ENCODE measurements at regions not wholly inside any gene's neighbourhood (a gene's known extent, or its start where the extent isn't known, plus 50 kb on each side); places are given as distances from the start of the nearest gene placed in this dataset.

- no peaks in the 10 kb centered on the region for H3K4me1 ChIP-seq
- no peaks in the 10 kb centered on the region for H3K27me3 ChIP-seq
- no peak overlapping the region for H3K4me3 ChIP-seq
- H3K36me3 ChIP-seq, result no peaks in the 10 kb centered on the region
- DNase-seq, result no peak
- no peaks in the 10 kb centered on the region for H3K9me3 ChIP-seq (replicated peaks)
- H3K27ac ChIP-seq, result no peak overlapping the region
Observed at GRCh38 chr14:81819344-81819743, 285.7 kb upstream of the SEL1L start.

- H3K27ac ChIP-seq, result no peak overlapping the region
- DNase-seq, result no peak
- no peaks in the 10 kb centered on the region for H3K4me1 ChIP-seq
- H3K4me3 ChIP-seq, result no peak overlapping the region
- no peaks in the 10 kb centered on the region for H3K27me3 ChIP-seq
- no peaks in the 10 kb centered on the region for H3K36me3 ChIP-seq
- H3K9me3 ChIP-seq (replicated peaks), result no peaks in the 10 kb centered on the region
Observed at GRCh38 chr14:81819910-81820309, 286.3 kb upstream of the SEL1L start.

- Histone ChIP-seq H3K4me3 (no peak overlapping the region), H3K27ac (no peak overlapping the region), H3K9me3 (replicated peaks) (no peaks in the 10 kb centered on the region), H3K4me1 (no peaks in the 10 kb centered on the region), H3K36me3 (no peaks in the 10 kb centered on the region), H3K27me3 (no peaks in the 10 kb centered on the region)
- DNase-seq, result no peak
Observed at GRCh38 chr14:81826081-81826480, 292.4 kb upstream of the SEL1L start.

GRCh38 chr14:81829447-81829846 lies 295.8 kb upstream of the SEL1L start:
- H3K27me3 ChIP-seq, result no peaks in the 10 kb centered on the region
- no peaks in the 10 kb centered on the region for H3K4me1 ChIP-seq
- no peak overlapping the region for H3K4me3 ChIP-seq
- no peaks in the 10 kb centered on the region for H3K9me3 ChIP-seq (replicated peaks)
- H3K36me3 ChIP-seq, result no peaks in the 10 kb centered on the region
- H3K27ac ChIP-seq, result no peak overlapping the region
- no peak for DNase-seq

- Histone ChIP-seq H3K4me1 (no peaks in the 10 kb centered on the region), H3K9me3 (replicated peaks) (no peaks in the 10 kb centered on the region), H3K36me3 (no peaks in the 10 kb centered on the region), H3K27ac (no peak overlapping the region), H3K4me3 (no peak overlapping the region), H3K27me3 (no peaks in the 10 kb centered on the region)
- no peak for DNase-seq
Observed at GRCh38 chr14:81831128-81831820, 297.6 kb upstream of the SEL1L start.

GRCh38 chr14:81834308-81834707 lies 300.7 kb upstream of the SEL1L start:
- H3K4me3 ChIP-seq, result no peak overlapping the region
- no peak for DNase-seq
- no peaks in the 10 kb centered on the region for H3K4me1 ChIP-seq
- H3K9me3 ChIP-seq (replicated peaks), result no peaks in the 10 kb centered on the region
- no peaks in the 10 kb centered on the region for H3K27me3 ChIP-seq
- H3K36me3 ChIP-seq, result no peaks in the 10 kb centered on the region
- H3K27ac ChIP-seq, result no peak overlapping the region

DNA sequence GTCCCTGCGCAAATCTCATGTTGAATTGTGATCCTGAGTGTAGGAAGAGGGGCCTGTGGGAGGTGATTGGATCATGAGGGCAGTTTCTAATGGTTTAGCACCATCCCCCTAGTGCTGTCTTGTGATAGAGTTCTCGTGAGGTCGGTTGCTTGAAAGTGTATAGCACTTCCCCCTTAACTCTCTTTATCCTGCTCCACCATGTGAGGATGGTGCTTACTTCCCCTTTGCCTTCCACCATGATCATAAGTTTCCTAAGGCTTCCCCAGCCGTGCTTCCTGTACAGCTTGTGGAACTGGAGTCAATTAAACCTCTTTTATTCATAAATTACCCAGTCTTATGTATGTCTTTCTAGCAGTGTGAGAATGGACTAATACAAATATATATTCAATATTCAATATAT lies 303.7 kb upstream of the SEL1L start:
- Histone ChIP-seq H3K4me1 (no peaks in the 10 kb centered on the region), H3K27me3 (no peaks in the 10 kb centered on the region), H3K36me3 (no peaks in the 10 kb centered on the region), H3K27ac (no peak overlapping the region), H3K9me3 (replicated peaks) (no peaks in the 10 kb centered on the region), H3K4me3 (no peak overlapping the region)
- no peak for DNase-seq

DNA sequence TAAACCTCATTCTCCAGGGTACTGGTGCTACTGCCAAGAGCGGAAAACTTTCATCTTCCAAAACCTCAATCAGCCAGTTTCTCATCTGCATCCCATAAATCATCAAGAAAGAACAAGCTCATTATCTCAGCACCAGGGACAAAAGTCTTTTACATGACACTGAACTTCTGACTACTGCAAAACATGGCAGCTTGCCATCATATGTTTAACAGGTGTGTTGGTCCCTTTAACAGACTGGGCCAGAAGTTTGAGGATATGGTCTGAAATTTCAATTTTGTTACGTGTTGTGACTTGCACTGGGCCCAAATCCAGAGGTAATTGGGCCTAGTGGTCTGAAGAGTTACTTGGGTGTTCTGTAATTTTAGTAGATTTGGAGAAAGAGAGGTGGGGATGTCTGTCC lies 305.4 kb upstream of the SEL1L start:
- peak in 1 of 2 experiments; percentile 26 for DNase-seq
- Histone ChIP-seq H3K27me3 (no peaks in the 10 kb centered on the region), H3K27ac (no peak overlapping the region), H3K36me3 (no peaks in the 10 kb centered on the region), H3K4me3 (no peak overlapping the region), H3K4me1 (no peaks in the 10 kb centered on the region), H3K9me3 (replicated peaks) (no peaks in the 10 kb centered on the region)

DNA sequence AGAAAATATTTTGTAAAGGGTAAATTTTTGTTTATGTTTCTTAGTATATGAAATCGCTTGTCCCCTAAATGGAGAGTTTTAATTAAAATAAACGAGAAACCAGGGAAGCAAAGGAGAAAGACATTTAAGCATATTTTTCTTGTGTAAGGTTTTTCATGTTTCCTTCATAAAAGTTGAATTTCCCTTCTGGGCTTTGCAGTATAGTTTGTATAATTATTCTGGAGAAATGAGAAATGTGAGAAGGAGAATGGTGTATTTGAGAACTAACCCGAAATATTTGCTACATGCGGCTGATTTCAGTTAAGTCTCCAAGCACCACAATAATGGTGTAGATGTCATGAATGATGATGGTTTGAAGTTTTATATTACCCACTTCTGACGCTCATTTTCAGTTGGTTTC lies 307.7 kb upstream of the SEL1L start:
- no peaks in the 10 kb centered on the region for H3K27me3 ChIP-seq
- no peak overlapping the region for H3K27ac ChIP-seq
- no peak overlapping the region for H3K4me3 ChIP-seq
- no peaks in the 10 kb centered on the region for H3K9me3 ChIP-seq (replicated peaks)
- DNase-seq, result no peak
- no peaks in the 10 kb centered on the region for H3K36me3 ChIP-seq
- H3K4me1 ChIP-seq, result no peaks in the 10 kb centered on the region

- Histone ChIP-seq H3K4me1 (peaks cover 9% of the 10 kb centered on the region), H3K4me3 (no peak overlapping the region), H3K36me3 (no peaks in the 10 kb centered on the region), H3K27me3 (no peaks in the 10 kb centered on the region), H3K9me3 (replicated peaks) (no peaks in the 10 kb centered on the region), H3K27ac (peak overlapping the region; percentile 49)
- peak in 1 of 2 experiments; percentile 7 for DNase-seq
Observed at GRCh38 chr14:81849714-81850113, 316.1 kb upstream of the SEL1L start.

GRCh38 chr14:81855007-81855406 lies 321.4 kb upstream of the SEL1L start:
- H3K4me3 ChIP-seq, result no peak overlapping the region
- H3K27me3 ChIP-seq, result no peaks in the 10 kb centered on the region
- no peak for DNase-seq
- no peaks in the 10 kb centered on the region; the same call in 1 of the 2 replicates for H3K4me1 ChIP-seq
- no peaks in the 10 kb centered on the region for H3K36me3 ChIP-seq
- H3K9me3 ChIP-seq (replicated peaks), result no peaks in the 10 kb centered on the region
- H3K27ac ChIP-seq, result no peak overlapping the region

- Histone ChIP-seq H3K27me3 (no peaks in the 10 kb centered on the region), H3K27ac (no peak overlapping the region), H3K4me1 (no peaks in the 10 kb centered on the region), H3K36me3 (no peaks in the 10 kb centered on the region), H3K9me3 (replicated peaks) (no peaks in the 10 kb centered on the region), H3K4me3 (no peak overlapping the region)
- DNase-seq, result no peak
Observed at GRCh38 chr14:81859046-81859445, 325.4 kb upstream of the SEL1L start.

DNA sequence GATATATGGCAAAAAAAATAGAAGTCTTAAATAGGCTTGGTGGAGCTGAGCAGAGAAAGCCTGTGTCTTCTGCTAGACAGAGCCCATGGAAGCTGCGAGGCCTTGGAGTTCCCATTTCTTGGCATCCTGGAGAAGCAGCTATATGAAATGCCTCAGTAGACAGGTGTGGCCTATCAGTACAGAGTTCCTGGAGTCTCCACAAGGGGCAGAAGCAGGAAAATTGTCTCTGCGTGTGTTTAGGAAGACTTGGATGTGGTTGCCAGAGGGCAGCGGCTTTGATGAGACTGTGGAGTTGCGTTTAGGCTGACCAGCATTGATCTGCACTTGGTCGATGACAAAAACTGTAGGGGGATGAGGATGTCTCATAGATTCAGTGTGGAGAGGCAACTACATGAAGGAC lies 334.5 kb upstream of the SEL1L start:
- H3K4me1 ChIP-seq, result no peaks in the 10 kb centered on the region
- peak in 1 of 2 experiments; percentile 5 for DNase-seq
- no peak overlapping the region for H3K4me3 ChIP-seq
- H3K27ac ChIP-seq, result no peak overlapping the region
- no peaks in the 10 kb centered on the region for H3K27me3 ChIP-seq
- no peaks in the 10 kb centered on the region for H3K36me3 ChIP-seq
- H3K9me3 ChIP-seq (replicated peaks), result no peaks in the 10 kb centered on the region

- Histone ChIP-seq H3K27ac (no peak overlapping the region), H3K27me3 (no peaks in the 10 kb centered on the region)
- no peak for DNase-seq
Observed at GRCh38 chr14:81871706-81872105, 338.1 kb upstream of the SEL1L start.

DNA sequence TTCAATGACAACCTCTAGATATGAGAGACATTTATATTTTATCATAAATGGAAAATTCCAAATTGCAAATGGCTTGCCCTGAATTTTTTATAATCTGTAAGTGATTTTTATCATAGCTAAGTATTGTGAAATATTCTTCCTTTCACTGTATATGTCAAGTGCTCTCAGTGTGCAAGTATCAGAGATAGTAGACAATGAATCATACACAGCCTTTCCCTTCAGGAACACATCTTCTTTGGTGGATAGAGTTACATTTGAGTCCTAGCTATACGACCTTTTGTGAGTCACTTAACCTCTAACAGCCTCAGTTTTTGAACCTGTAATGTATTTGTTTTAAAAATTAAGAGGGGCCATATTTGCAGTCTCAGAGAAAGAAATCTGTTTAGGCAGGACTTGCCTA lies 350.7 kb upstream of the SEL1L start:
- Histone ChIP-seq H3K27me3 (no peaks in the 10 kb centered on the region), H3K9me3 (replicated peaks) (no peaks in the 10 kb centered on the region), H3K27ac (no peak overlapping the region), H3K4me3 (no peak overlapping the region), H3K4me1 (no peaks in the 10 kb centered on the region), H3K36me3 (no peaks in the 10 kb centered on the region)
- no peak for DNase-seq

More at GRCh38 chr14:81871706-81872105, 338.1 kb upstream of the SEL1L start:
- no peaks in the 10 kb centered on the region for H3K4me1 ChIP-seq
- H3K36me3 ChIP-seq, result no peaks in the 10 kb centered on the region
- H3K9me3 ChIP-seq (replicated peaks), result no peaks in the 10 kb centered on the region
- H3K4me3 ChIP-seq, result no peak overlapping the region

GRCh38 chr14:81886588-81886987 lies 352.9 kb upstream of the SEL1L start:
- no peak overlapping the region for H3K4me3 ChIP-seq
- no peaks in the 10 kb centered on the region for H3K36me3 ChIP-seq
- H3K9me3 ChIP-seq (replicated peaks), result no peaks in the 10 kb centered on the region
- no peak overlapping the region for H3K27ac ChIP-seq
- no peak for DNase-seq
- no peaks in the 10 kb centered on the region for H3K27me3 ChIP-seq
- no peaks in the 10 kb centered on the region for H3K4me1 ChIP-seq
